HG02763 (cell line): ENCODE measurements at regions not wholly inside any gene's neighbourhood (a gene's known extent, or its start where the extent isn't known, plus 50 kb on each side); places are given as distances from the start of the nearest gene placed in this dataset.

Source experiments
- ATAC-seq: cut with Tn5 transposase; IDR thresholded peaks from one replicate; pipeline ENCODE4 v1.9.1; 2021; ENCODE audit warnings: mild to moderate bottlenecking, moderate library complexity; ENCODE audit not compliant: unreplicated experiment

- ATAC-seq: no peak
These were observed 75.0 kb upstream of the NETO1 start for GRCh38 chr18:72942766-72943165.

- no peak for ATAC-seq
These were observed 73.2 kb upstream of the NETO1 start for GRCh38 chr18:72940986-72941385.

- ATAC-seq: no peak
These were observed 72.7 kb upstream of the NETO1 start for GRCh38 chr18:72940509-72940908.

GRCh38 chr18:72935744-72936143 is 68.0 kb upstream of the NETO1 start:
- ATAC-seq: no peak

GRCh38 chr18:72922895-72923294 is 55.1 kb upstream of the NETO1 start:
- ATAC-seq: no peak
